Suprapubic skin (tissue), 4 donors: ENCODE measurements at regions not wholly inside any gene's neighbourhood (a gene's known extent, or its start where the extent isn't known, plus 50 kb on each side); places are given as distances from the start of the nearest gene placed in this dataset.

Source experiments
- POLR2A ChIP-seq, 2 donors: fragments of 450-650 bp; IDR thresholded peaks; one replicate each; pipeline ENCODE4 v1.6.1; 2017; ENCODE audit warnings: antibody characterized with exemption in 2 of 2, mild to moderate bottlenecking in 2 of 2, moderate library complexity in 2 of 2
- POLR2AphosphoS5 ChIP-seq, 3 donors: sonication (generic); formaldehyde crosslinking; IDR thresholded peaks; one replicate each; pipeline ENCODE4 v1.6.1; 2017; ENCODE audit warnings: antibody characterized with exemption in 3 of 3
- TF ChIP-seq, protein P1 (sequence below), 2 donors: fragments of 200-600 bp in 1 of 2; fragments of 450-650 bp in 1 of 2; sonication (generic) in 1 of 2; IDR thresholded peaks; one replicate each; pipeline ENCODE4 v1.5.1; 2016 to 2019; ENCODE audit warnings: antibody characterized with exemption in 2 of 2, mild to moderate bottlenecking in 1 of 2, moderate library complexity in 1 of 2

DNA sequence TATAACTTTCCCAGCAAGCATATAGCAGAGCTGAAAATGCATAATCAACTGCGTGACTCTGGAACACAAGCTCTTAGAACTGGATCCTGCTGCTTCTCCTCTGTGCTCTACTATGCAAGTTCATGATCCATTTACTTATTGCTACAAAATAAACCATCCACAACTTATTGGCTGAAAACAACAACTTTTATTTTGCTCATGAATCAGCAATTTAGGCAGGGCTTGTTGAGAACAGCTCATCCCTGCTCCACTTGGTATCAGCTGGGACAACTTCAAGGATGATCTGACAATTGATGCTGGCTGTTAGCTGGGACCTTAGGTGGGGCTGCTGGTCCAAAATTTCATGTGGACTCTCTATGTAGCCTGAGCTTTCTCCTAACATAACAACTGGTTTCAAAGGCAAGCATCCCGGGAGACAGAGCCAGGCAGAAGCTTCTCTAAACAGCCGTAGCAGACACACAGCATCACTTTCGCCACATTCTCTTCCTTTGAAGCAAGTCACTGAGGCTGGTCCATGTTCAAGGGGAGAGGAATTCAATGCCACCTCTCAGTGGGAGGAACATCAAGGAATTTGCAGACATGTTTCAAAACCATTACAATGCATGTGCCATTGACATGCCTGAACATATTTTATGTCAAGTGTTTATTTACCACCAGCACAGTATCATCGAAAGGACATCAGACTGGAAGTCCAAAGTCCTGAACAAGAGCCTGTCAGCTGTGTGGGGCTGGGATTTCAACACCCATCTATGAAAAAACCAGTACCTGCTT lies 153.1 kb upstream of the PKDCC start:
- TF ChIP-seq, protein P1, sequence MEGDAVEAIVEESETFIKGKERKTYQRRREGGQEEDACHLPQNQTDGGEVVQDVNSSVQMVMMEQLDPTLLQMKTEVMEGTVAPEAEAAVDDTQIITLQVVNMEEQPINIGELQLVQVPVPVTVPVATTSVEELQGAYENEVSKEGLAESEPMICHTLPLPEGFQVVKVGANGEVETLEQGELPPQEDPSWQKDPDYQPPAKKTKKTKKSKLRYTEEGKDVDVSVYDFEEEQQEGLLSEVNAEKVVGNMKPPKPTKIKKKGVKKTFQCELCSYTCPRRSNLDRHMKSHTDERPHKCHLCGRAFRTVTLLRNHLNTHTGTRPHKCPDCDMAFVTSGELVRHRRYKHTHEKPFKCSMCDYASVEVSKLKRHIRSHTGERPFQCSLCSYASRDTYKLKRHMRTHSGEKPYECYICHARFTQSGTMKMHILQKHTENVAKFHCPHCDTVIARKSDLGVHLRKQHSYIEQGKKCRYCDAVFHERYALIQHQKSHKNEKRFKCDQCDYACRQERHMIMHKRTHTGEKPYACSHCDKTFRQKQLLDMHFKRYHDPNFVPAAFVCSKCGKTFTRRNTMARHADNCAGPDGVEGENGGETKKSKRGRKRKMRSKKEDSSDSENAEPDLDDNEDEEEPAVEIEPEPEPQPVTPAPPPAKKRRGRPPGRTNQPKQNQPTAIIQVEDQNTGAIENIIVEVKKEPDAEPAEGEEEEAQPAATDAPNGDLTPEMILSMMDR (IDR thresholded peaks at IDR 0.05): no peak
- TF ChIP-seq POLR2AphosphoS5 (IDR thresholded peaks at IDR 0.05) (no peak), POLR2A (IDR thresholded peaks at IDR 0.05) (no peak)
